Activated B cell treated with CpG ODN at 0.5 μM for 24 hours (primary cell): ENCODE measurements at regions not wholly inside any gene's neighbourhood (a gene's known extent, or its start where the extent isn't known, plus 50 kb on each side); places are given as distances from the start of the nearest gene placed in this dataset.

Experiments used
- ATAC-seq: fragments of 200-7000 bp; cut with Tn5 transposase; one replicate; pipeline ENCODE4 v1.10.0; 2021; ENCODE audit warnings: low read depth, mild to moderate bottlenecking, moderate library complexity
- CTCF ChIA-PET: fragments of 350-600 bp; sonication (Branson Sonifier 250); formaldehyde crosslinking; loops from one replicate; lab custom pipeline; 2021; ENCODE audit warnings: antibody characterized with exemption; lab: Charles Lee
- POLR2A ChIA-PET: fragments of 350-600 bp; sonication (Branson Sonifier 250); formaldehyde crosslinking; loops from one replicate; lab custom pipeline; 2021; ENCODE audit warnings: antibody characterized with exemption; lab: Charles Lee
- DNase-seq: peaks from one replicate; pipeline ENCODE4 v3.0.0; 2022
- H3K27ac Mint-ChIP-seq: one replicate; pipeline ENCODE4 v1.8.0; 2020; ENCODE audit warnings: mixed read lengths
- H3K27me3 Mint-ChIP-seq: one replicate; pipeline ENCODE4 v1.8.0; 2021; ENCODE audit warnings: mixed read lengths
- H3K36me3 Mint-ChIP-seq: one replicate; pipeline ENCODE4 v1.8.0; 2021; ENCODE audit warnings: low read depth, mixed read lengths
- H3K4me1 Mint-ChIP-seq: one replicate; pipeline ENCODE4 v1.8.0; 2021; ENCODE audit warnings: mixed read lengths
- H3K4me3 Mint-ChIP-seq: one replicate; pipeline ENCODE4 v1.8.0; 2020; ENCODE audit warnings: mild to moderate bottlenecking, mixed read lengths
- H3K9me3 Mint-ChIP-seq: one replicate; pipeline ENCODE4 v1.8.0; 2020; ENCODE audit warnings: mixed read lengths
- intact Hi-C: fragments of 100-400 bp; cut with micrococcal nuclease; formaldehyde crosslinking; loops from one replicate; pipeline ENCODE4 v1.15.1; 2024
- TF ChIP-seq, protein P1 (sequence below): fragments of 200-600 bp; IDR thresholded peaks from one replicate; pipeline ENCODE4 v1.8.0; 2022; ENCODE audit warnings: antibody characterized with exemption, mild to moderate bottlenecking

DNA sequence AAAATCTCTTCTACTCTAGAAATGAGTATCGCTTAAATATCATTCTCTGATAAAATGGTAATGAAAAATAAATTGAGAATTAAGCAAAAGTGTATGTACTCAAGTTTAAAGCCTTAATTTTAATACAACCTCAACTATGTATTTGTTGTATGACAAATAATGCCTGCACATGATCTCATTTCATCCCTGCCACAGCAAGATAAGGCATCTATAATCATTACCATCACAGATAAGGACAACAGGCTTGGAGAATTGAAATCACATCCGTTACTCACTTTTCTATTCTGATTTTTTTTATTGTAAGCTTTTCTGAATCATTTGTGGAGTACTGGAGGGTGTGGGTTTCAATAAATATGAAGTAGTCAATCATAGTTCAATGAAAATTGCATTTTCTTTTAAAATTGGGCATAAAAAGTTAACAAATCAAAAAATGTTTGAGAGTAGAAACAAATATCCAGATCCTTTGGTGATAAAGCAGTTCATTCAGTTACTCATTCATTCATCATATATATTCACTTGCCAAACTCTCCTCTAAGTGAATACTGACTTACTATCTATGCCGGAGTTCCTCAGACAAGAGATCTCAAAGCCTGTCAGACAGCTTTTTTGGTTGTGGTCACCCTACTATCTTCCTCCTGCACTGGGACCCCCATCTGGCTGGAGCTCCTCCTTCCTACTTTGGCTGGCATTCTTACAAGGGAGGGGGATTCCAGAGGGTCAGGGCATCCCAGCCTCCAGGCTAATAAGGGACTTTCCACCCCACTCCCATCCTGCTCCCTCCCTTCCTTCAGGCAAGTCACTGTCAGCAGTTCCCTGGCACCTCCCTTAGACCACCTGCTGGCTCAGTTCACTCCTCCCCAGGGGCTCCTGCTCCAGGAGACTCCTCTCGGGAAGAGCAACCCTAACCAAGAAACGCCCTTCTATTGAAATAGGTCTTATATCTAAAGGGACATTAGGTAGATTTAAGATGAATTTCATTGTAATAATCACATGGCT lies 118.6 kb downstream of the OGFRL1 start:
- TF ChIP-seq, protein P1, sequence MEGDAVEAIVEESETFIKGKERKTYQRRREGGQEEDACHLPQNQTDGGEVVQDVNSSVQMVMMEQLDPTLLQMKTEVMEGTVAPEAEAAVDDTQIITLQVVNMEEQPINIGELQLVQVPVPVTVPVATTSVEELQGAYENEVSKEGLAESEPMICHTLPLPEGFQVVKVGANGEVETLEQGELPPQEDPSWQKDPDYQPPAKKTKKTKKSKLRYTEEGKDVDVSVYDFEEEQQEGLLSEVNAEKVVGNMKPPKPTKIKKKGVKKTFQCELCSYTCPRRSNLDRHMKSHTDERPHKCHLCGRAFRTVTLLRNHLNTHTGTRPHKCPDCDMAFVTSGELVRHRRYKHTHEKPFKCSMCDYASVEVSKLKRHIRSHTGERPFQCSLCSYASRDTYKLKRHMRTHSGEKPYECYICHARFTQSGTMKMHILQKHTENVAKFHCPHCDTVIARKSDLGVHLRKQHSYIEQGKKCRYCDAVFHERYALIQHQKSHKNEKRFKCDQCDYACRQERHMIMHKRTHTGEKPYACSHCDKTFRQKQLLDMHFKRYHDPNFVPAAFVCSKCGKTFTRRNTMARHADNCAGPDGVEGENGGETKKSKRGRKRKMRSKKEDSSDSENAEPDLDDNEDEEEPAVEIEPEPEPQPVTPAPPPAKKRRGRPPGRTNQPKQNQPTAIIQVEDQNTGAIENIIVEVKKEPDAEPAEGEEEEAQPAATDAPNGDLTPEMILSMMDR: no peak
- intact Hi-C loops: no loop called here
- no peaks in the 10 kb centered on the region for H3K36me3 Mint-ChIP-seq
- DNase-seq: no peak
- ATAC-seq: no peak
- POLR2A ChIA-PET: no interaction called here
- no peak overlapping the region for H3K4me3 Mint-ChIP-seq
- peaks cover 9% of the 10 kb centered on the region for H3K4me1 Mint-ChIP-seq
- CTCF ChIA-PET: no interaction called here
- H3K27ac Mint-ChIP-seq: no peak overlapping the region
- H3K27me3 Mint-ChIP-seq: peaks cover 4% of the 10 kb centered on the region
- no peaks in the 10 kb centered on the region for H3K9me3 Mint-ChIP-seq

DNA sequence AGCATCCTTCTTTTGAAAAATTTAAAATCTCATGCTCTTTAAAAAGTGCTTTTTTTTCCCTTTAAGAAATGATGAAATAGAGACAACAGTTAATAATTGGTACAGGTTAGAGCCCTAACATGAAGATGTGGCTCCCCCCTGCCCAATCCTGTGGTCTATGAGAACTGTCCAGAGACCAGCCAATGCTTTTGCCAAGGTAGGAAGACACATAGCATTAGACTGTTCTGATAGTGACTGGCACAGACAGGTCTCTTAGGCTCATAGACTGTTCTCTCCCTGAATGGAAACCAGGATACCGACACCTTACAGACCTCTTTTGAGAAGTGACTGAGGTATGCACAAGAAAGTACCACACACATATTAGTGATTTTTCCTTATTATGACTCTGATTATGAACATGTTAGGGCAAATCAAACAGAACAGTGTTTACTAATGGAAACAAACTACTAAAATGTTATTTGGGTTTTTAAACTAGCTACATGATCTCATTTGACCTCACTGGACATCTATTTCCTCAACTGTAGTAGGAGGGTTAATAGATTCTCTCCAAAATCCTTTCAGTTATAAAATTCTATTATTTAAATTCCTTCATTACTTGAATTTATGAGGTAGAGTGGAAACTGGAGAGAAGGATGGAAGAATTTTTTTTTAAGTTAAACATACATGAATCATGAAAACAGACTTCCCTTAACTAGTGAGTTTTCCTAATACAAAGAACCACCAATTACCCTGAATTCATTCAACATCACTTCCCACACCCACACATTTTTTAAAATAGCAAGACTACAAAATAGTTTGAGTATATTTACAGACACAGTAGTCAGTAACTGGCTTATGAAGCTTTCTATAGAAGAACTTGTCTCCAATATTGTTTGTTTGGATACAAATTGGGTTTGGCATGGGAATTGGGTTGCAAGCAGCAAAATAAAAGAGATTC lies 120.4 kb downstream of the OGFRL1 start:
- no peak overlapping the region for H3K27ac Mint-ChIP-seq
- no peak for ATAC-seq

DNA sequence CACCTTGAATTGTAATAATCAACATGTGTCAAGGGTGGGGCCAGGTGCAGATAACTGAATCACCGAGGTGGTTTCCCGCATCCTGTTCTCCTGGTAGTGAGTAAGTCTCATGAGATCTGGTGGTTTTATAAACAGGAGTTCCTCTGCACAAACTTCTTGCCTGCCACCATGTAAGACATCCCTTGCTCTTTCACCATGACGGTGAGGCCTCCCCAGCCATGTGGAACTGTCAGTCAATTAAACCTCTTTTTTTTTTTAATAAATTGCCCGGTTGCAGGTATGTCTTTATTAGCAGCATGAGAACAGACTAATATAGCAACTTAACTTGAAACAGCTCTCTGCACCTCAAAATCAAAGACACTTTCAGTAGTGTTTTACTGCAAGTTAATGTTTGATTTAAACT lies 121.6 kb downstream of the OGFRL1 start:
- CTCF ChIA-PET: no interaction called here
- TF ChIP-seq, protein P1: no peak
- H3K9me3 Mint-ChIP-seq: no peaks in the 10 kb centered on the region
- H3K4me3 Mint-ChIP-seq: no peak overlapping the region
- H3K27me3 Mint-ChIP-seq: peaks cover 4% of the 10 kb centered on the region
- no peak for ATAC-seq
- DNase-seq: no peak
- POLR2A ChIA-PET: no interaction called here
- no peak overlapping the region for H3K27ac Mint-ChIP-seq
- intact Hi-C loops: no loop called here
- H3K36me3 Mint-ChIP-seq: no peaks in the 10 kb centered on the region
- H3K4me1 Mint-ChIP-seq: peaks cover 12% of the 10 kb centered on the region

More for the DNA sequence above, 120.4 kb downstream of the OGFRL1 start:
- POLR2A ChIA-PET: no interaction called here
- H3K27me3 Mint-ChIP-seq: peaks cover 4% of the 10 kb centered on the region
- TF ChIP-seq, protein P1: no peak
- peaks cover 10% of the 10 kb centered on the region for H3K4me1 Mint-ChIP-seq
- CTCF ChIA-PET: no interaction called here
- DNase-seq: no peak
- H3K4me3 Mint-ChIP-seq: no peak overlapping the region
- intact Hi-C loops: no loop called here
- no peaks in the 10 kb centered on the region for H3K36me3 Mint-ChIP-seq
- no peaks in the 10 kb centered on the region for H3K9me3 Mint-ChIP-seq

DNA sequence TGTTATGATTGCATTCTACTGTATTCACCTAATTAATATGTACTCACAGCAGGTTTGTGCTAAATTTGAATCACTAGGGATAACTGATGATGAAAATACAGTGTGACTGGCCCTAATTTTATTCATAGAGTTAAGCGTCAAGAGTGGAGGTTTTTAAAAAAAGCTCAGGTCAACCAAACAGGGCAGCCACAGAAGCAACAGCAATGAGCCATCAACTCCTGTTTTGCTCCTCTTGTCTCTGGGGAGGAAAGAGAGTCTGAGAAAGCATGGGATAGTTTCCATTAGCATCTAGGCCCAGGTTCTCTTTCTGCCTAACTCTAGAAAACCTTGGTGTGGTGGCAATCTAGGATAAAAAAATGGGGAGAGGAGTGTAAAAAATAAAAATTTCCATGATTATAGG lies 122.1 kb downstream of the OGFRL1 start:
- H3K27me3 Mint-ChIP-seq: peaks cover 3% of the 10 kb centered on the region
- DNase-seq (no peak), ATAC-seq (no peak)
- POLR2A ChIA-PET: no interaction called here
- peaks cover 12% of the 10 kb centered on the region for H3K4me1 Mint-ChIP-seq
- no peaks in the 10 kb centered on the region for H3K9me3 Mint-ChIP-seq
- intact Hi-C loops: no loop called here
- CTCF ChIA-PET: no interaction called here
- TF ChIP-seq, protein P1: no peak
- no peak overlapping the region for H3K27ac Mint-ChIP-seq
- H3K36me3 Mint-ChIP-seq: no peaks in the 10 kb centered on the region
- H3K4me3 Mint-ChIP-seq: no peak overlapping the region

DNA sequence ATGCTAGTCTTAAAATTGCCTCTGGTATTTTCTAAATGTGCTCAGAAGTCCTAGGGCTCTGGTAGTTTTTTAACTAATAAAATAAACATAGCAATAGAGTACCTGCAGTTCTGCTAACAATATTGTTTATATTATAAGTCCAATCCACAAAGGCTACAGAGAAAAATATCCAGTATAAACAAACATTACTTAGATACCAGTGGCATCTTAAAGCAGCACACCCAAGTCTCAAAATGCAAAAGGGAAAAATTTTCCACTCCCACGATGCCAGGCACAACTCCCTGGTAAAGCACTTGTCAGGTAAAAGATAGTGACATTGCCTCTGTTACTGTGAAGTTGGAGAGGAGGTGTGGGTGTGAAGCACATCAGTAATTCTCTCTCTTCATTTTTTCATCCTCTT lies 123.3 kb downstream of the OGFRL1 start:
- ATAC-seq (no peak), DNase-seq (no peak)
- Mint-ChIP-seq H3K36me3 (no peaks in the 10 kb centered on the region), H3K27ac (no peak overlapping the region), H3K27me3 (no peaks in the 10 kb centered on the region), H3K9me3 (no peaks in the 10 kb centered on the region), H3K4me1 (peaks cover 12% of the 10 kb centered on the region), H3K4me3 (no peak overlapping the region)
- TF ChIP-seq, protein P1: no peak
- ChIA-PET CTCF (no interaction called here), POLR2A (no interaction called here)
- intact Hi-C loops: no loop called here
